ENCODE measurements at regions not wholly inside any gene's neighbourhood (a gene's known extent, or its start where the extent isn't known, plus 50 kb on each side); places are given as distances from the start of the nearest gene placed in this dataset.

- Histone ChIP-seq H3K36me3 (ENCODE audit: control insufficient read depth in 1 of 2, insufficient read depth in 2 of 2, low read length in 2 of 2) (no peaks in the 10 kb centered on the region), H3K4me2 (ENCODE audit: low read length) (no peak overlapping the region), H3K4me3 (replicated peaks in 1 of 2; ENCODE audit: low read depth in 1 of 2, low read length in 2 of 2) (no peak overlapping the region), H4K20me1 (ENCODE audit: insufficient read depth) (no peaks in the 10 kb centered on the region), H3K79me2 (ENCODE audit: insufficient read depth, low read length) (no peaks in the 10 kb centered on the region), H3K4me1 (ENCODE audit: control insufficient read depth in 1 of 2, insufficient read depth in 2 of 2, low read length in 2 of 2) (no peaks in the 10 kb centered on the region), H3K27me3 (ENCODE audit: insufficient read depth, low read length) (peaks cover 19% of the 10 kb centered on the region; the same call in 1 of the 2 replicates), H3K9me3 (ENCODE audit: control insufficient read depth in 1 of 2, insufficient read depth in 1 of 2, low read depth in 1 of 2, low read length in 2 of 2) (no peaks in the 10 kb centered on the region), H3K27ac (ENCODE audit: low read depth, low read length) (no peak overlapping the region), H3K9me2 (ENCODE audit: insufficient read depth) (no peaks in the 10 kb centered on the region), H3K9ac (ENCODE audit: low read length) (no peak overlapping the region), H2AFZ (ENCODE audit: low read depth, low read length, poor library complexity, severe bottlenecking) (no peak overlapping the region)
- intact Hi-C loops (cut with micrococcal nuclease) = no loop called here
- RAD21 ChIA-PET (ENCODE audit: low non-redundant PET in 1 of 2, low total read pairs in 2 of 2, uncharacterized antibody in 2 of 2, unreplicated experiment in 2 of 2) = no interaction called here
- POLR2A ChIA-PET = no interaction called here
- DNase-seq (ENCODE audit: low read depth, low spot score) (no peak), ATAC-seq (no peak)
- no TSS peak for BruUV-seq (replicated peaks)
- CTCF ChIA-PET = no interaction called here
- TF ChIP-seq ZNF274 (IDR thresholded peaks at IDR 0.05; ENCODE audit: low read depth, low read length) = no peak
- no peak for TF ChIP-seq TCF7L2 (IDR thresholded peaks at IDR 0.05; ENCODE audit: borderline replicate concordance, extremely low read depth, insufficient read depth, insufficient read length)
- no peak for TF ChIP-seq JUND (IDR thresholded peaks at IDR 0.05)
- no peak for TF ChIP-seq EZH2phosphoT487 (IDR thresholded peaks at IDR 0.05; ENCODE audit: borderline replicate concordance)
- TF ChIP-seq CBX3 (IDR thresholded peaks at IDR 0.05; ENCODE audit: low read depth) = no peak
- no peak for TF ChIP-seq POLR2AphosphoS5 (IDR thresholded peaks at IDR 0.05; ENCODE audit: low read depth, low read length)
- no peak for TF ChIP-seq ZFX (IDR thresholded peaks at IDR 0.05)
- TF ChIP-seq, protein P1, sequence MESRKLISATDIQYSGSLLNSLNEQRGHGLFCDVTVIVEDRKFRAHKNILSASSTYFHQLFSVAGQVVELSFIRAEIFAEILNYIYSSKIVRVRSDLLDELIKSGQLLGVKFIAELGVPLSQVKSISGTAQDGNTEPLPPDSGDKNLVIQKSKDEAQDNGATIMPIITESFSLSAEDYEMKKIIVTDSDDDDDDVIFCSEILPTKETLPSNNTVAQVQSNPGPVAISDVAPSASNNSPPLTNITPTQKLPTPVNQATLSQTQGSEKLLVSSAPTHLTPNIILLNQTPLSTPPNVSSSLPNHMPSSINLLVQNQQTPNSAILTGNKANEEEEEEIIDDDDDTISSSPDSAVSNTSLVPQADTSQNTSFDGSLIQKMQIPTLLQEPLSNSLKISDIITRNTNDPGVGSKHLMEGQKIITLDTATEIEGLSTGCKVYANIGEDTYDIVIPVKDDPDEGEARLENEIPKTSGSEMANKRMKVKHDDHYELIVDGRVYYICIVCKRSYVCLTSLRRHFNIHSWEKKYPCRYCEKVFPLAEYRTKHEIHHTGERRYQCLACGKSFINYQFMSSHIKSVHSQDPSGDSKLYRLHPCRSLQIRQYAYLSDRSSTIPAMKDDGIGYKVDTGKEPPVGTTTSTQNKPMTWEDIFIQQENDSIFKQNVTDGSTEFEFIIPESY (IDR thresholded peaks at IDR 0.05; ENCODE audit: extremely low read depth, insufficient replicate concordance, low read length) = no peak
- no peak for TF ChIP-seq EGR1 (IDR thresholded peaks at IDR 0.05; ENCODE audit: low read depth)
- TF ChIP-seq SP1 (IDR thresholded peaks at IDR 0.05; ENCODE audit: low read depth) = no peak
- TF ChIP-seq YY1 (IDR thresholded peaks at IDR 0.05; ENCODE audit: extremely low read depth, insufficient replicate concordance, low read depth, low read length) = no peak
- no peak for TF ChIP-seq FOSL1 (IDR thresholded peaks at IDR 0.05; ENCODE audit: low read depth)
- TF ChIP-seq EZH2 (IDR thresholded peaks at IDR 0.05) = no peak
- TF ChIP-seq CEBPB (IDR thresholded peaks at IDR 0.05; ENCODE audit: low read depth) = no peak
- no peak for TF ChIP-seq POLR2A (IDR thresholded peaks at IDR 0.05; ENCODE audit: borderline replicate concordance, extremely low read depth, insufficient read depth, insufficient read length)
- TF ChIP-seq, protein P2, sequence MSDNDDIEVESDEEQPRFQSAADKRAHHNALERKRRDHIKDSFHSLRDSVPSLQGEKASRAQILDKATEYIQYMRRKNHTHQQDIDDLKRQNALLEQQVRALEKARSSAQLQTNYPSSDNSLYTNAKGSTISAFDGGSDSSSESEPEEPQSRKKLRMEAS (IDR thresholded peaks at IDR 0.05) = no peak
- TF ChIP-seq, protein P3, sequence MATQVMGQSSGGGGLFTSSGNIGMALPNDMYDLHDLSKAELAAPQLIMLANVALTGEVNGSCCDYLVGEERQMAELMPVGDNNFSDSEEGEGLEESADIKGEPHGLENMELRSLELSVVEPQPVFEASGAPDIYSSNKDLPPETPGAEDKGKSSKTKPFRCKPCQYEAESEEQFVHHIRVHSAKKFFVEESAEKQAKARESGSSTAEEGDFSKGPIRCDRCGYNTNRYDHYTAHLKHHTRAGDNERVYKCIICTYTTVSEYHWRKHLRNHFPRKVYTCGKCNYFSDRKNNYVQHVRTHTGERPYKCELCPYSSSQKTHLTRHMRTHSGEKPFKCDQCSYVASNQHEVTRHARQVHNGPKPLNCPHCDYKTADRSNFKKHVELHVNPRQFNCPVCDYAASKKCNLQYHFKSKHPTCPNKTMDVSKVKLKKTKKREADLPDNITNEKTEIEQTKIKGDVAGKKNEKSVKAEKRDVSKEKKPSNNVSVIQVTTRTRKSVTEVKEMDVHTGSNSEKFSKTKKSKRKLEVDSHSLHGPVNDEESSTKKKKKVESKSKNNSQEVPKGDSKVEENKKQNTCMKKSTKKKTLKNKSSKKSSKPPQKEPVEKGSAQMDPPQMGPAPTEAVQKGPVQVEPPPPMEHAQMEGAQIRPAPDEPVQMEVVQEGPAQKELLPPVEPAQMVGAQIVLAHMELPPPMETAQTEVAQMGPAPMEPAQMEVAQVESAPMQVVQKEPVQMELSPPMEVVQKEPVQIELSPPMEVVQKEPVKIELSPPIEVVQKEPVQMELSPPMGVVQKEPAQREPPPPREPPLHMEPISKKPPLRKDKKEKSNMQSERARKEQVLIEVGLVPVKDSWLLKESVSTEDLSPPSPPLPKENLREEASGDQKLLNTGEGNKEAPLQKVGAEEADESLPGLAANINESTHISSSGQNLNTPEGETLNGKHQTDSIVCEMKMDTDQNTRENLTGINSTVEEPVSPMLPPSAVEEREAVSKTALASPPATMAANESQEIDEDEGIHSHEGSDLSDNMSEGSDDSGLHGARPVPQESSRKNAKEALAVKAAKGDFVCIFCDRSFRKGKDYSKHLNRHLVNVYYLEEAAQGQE (IDR thresholded peaks at IDR 0.05; ENCODE audit: low read depth) = no peak
- TF ChIP-seq RAD21 (IDR thresholded peaks at IDR 0.05; ENCODE audit: low read depth) = no peak
- no peak for TF ChIP-seq CTCF (IDR thresholded peaks at IDR 0.05 in 2 of 3, conservative IDR thresholded peaks at IDR 0.05 in 1 of 3; ENCODE audit: borderline replicate concordance in 1 of 3, insufficient read depth in 1 of 3, low read depth in 2 of 3, low read length in 2 of 3)
Observed at GRCh38 chr1:5525597-5526384, 466.4 kb downstream of the NPHP4 start.

All from HCT116 (cell line).